H9 (cell line): ENCODE measurements at regions not wholly inside any gene's neighbourhood (a gene's known extent, or its start where the extent isn't known, plus 50 kb on each side); places are given as distances from the start of the nearest gene placed in this dataset.

Experiments
- DNase-seq: peaks from one replicate; pipeline ENCODE4 v3.0.0-alpha.2; 2017
- H2AFZ ChIP-seq: one replicate; pipeline ENCODE4 v1.6.1; 2013; ENCODE audit warnings: mild to moderate bottlenecking, low read length, control low read depth, moderate library complexity
- H2AK5ac ChIP-seq: 2 replicates; pipeline ENCODE4 v1.6.1; 2013; ENCODE audit warnings: low read length, control low read depth, mixed read lengths; ENCODE audit not compliant: insufficient read length
- H2BK120ac ChIP-seq: one replicate; pipeline ENCODE4 v1.6.1; 2013; ENCODE audit warnings: low read depth, mild to moderate bottlenecking, low read length, control low read depth, inconsistent platforms; ENCODE audit not compliant: poor library complexity, severe bottlenecking
- H2BK12ac ChIP-seq: 2 replicates; pipeline ENCODE4 v1.6.1; 2013; ENCODE audit warnings: low read length, control low read depth, mixed read lengths, low read depth; ENCODE audit not compliant: insufficient read length
- H2BK15ac ChIP-seq: 2 replicates; pipeline ENCODE4 v1.6.1; 2013; ENCODE audit warnings: low read depth, low read length, control low read depth
- H2BK20ac ChIP-seq: one replicate; pipeline ENCODE4 v1.6.1; 2013; ENCODE audit warnings: low read depth, mild to moderate bottlenecking, low read length, control low read depth, inconsistent platforms; ENCODE audit not compliant: poor library complexity, severe bottlenecking
- H2BK5ac ChIP-seq: 2 replicates; pipeline ENCODE4 v1.6.1; 2013; ENCODE audit warnings: low read length, control low read depth, mixed read lengths; ENCODE audit not compliant: insufficient read length
- H3K14ac ChIP-seq: 2 replicates; pipeline ENCODE4 v1.6.1; 2013; ENCODE audit warnings: low read length, control low read depth; ENCODE audit not compliant: insufficient read depth
- H3K18ac ChIP-seq: 2 replicates; pipeline ENCODE4 v1.6.1; 2013; ENCODE audit warnings: low read depth, mild to moderate bottlenecking, mixed read lengths, low read length, control low read depth; ENCODE audit not compliant: insufficient read length
- H3K23ac ChIP-seq: 2 replicates; pipeline ENCODE4 v1.6.1; 2013; ENCODE audit warnings: low read length, control low read depth, mixed read lengths, low read depth; ENCODE audit not compliant: insufficient read length
- H3K23me2 ChIP-seq: 2 replicates; pipeline ENCODE4 v1.6.1; 2013; ENCODE audit warnings: low read depth, mild to moderate bottlenecking, mixed read lengths, low read length, control low read depth; ENCODE audit not compliant: insufficient read length, poor library complexity, severe bottlenecking
- H3K27ac ChIP-seq: 2 replicates; pipeline ENCODE4 v1.5.1; 2013; ENCODE audit warnings: low read length, control low read depth, mixed read lengths, low read depth; ENCODE audit not compliant: insufficient read length
- H3K27me3 ChIP-seq: 2 replicates; pipeline ENCODE4 v1.6.1; 2013; ENCODE audit warnings: low read length, control low read depth, inconsistent platforms; ENCODE audit not compliant: insufficient read depth
- H3K4ac ChIP-seq: 2 replicates; pipeline ENCODE4 v1.6.1; 2013; ENCODE audit warnings: low read depth, mild to moderate bottlenecking, control low read depth, inconsistent platforms, low read length, moderate library complexity
- H3K4me1 ChIP-seq: 2 replicates; pipeline ENCODE4 v1.6.1; 2013; ENCODE audit warnings: low read length, control low read depth, inconsistent platforms; ENCODE audit not compliant: insufficient read depth
- H3K4me2 ChIP-seq: 2 replicates; pipeline ENCODE4 v1.6.1; 2013; ENCODE audit warnings: low read length, control low read depth, mixed read lengths; ENCODE audit not compliant: insufficient read length, insufficient read depth
- H3K56ac ChIP-seq: 2 replicates; pipeline ENCODE4 v1.6.1; 2013; ENCODE audit warnings: low read depth, mild to moderate bottlenecking, mixed read lengths, low read length, control low read depth; ENCODE audit not compliant: insufficient read length
- H3K79me1 ChIP-seq: 2 replicates; pipeline ENCODE4 v1.6.1; 2013; ENCODE audit warnings: low read depth, mild to moderate bottlenecking, moderate library complexity, low read length, control low read depth, inconsistent platforms; ENCODE audit not compliant: insufficient read depth, poor library complexity, severe bottlenecking
- H3K79me2 ChIP-seq: 2 replicates; pipeline ENCODE4 v1.6.1; 2013; ENCODE audit warnings: low read length, control low read depth, inconsistent platforms; ENCODE audit not compliant: insufficient read depth
- H3K9ac ChIP-seq: 2 replicates; pipeline ENCODE4 v1.6.1; 2013; ENCODE audit warnings: low read length, control low read depth, mixed read lengths; ENCODE audit not compliant: insufficient read length; ENCODE audit errors: extremely low read depth
- H3K9me3 ChIP-seq: one replicate; pipeline ENCODE4 v1.6.1; 2013; ENCODE audit warnings: low read depth, low read length, inconsistent platforms; ENCODE audit not compliant: control insufficient read depth
- H3T11ph ChIP-seq: one replicate; pipeline ENCODE4 v1.6.1; 2013; ENCODE audit warnings: mild to moderate bottlenecking, low read length, control low read depth, inconsistent platforms
- H4K20me1 ChIP-seq: one replicate; pipeline ENCODE4 v1.6.1; 2013; ENCODE audit not compliant: control insufficient read depth, insufficient read length, insufficient read depth
- H4K5ac ChIP-seq: 2 replicates; pipeline ENCODE4 v1.6.1; 2013; ENCODE audit warnings: low read depth, mild to moderate bottlenecking, mixed read lengths, low read length, control low read depth; ENCODE audit not compliant: insufficient read length
- H4K8ac ChIP-seq: replicated peaks from 2 replicates; pipeline ENCODE4 v1.6.1; 2013; ENCODE audit warnings: low read length, control low read depth, mixed read lengths, low read depth; ENCODE audit not compliant: insufficient read length
- H4K91ac ChIP-seq: 2 replicates; pipeline ENCODE4 v1.6.1; 2013; ENCODE audit warnings: low read depth, mild to moderate bottlenecking, moderate library complexity, mixed read lengths, low read length, control low read depth; ENCODE audit not compliant: insufficient read length
- H3K27ac Mint-ChIP-seq, 3 experiments: 2 replicates in 2 of 3; 3 replicates in 1 of 3; pipeline ENCODE4 v1.8.0; 2020 to 2021; ENCODE audit warnings: mixed read lengths in 3 of 3, mild to moderate bottlenecking in 1 of 3, moderate library complexity in 1 of 3
- H3K27me3 Mint-ChIP-seq: 2 replicates; pipeline ENCODE4 v1.8.0; 2021; ENCODE audit warnings: low read depth, mild to moderate bottlenecking, moderate library complexity, mixed read lengths
- H3K36me3 Mint-ChIP-seq, 3 experiments: 2 replicates in 2 of 3; 3 replicates in 1 of 3; pipeline ENCODE4 v1.8.0; 2020 to 2021; ENCODE audit warnings: low read depth in 3 of 3, mixed read lengths in 3 of 3; ENCODE audit not compliant: insufficient read depth in 1 of 3
- H3K4me1 Mint-ChIP-seq, 2 experiments: 2 replicates each; pipeline ENCODE4 v1.8.0; 2020; ENCODE audit warnings: mixed read lengths in 2 of 2
- H3K4me3 Mint-ChIP-seq, 2 experiments: 2 replicates in 1 of 2; 3 replicates in 1 of 2; pipeline ENCODE4 v1.8.0; 2020 to 2021; ENCODE audit warnings: mild to moderate bottlenecking in 2 of 2, mixed read lengths in 2 of 2, moderate library complexity in 1 of 2
- H3K9me3 Mint-ChIP-seq, 2 experiments: 2 replicates in 1 of 2; 3 replicates in 1 of 2; pipeline ENCODE4 v1.8.0; 2020; ENCODE audit warnings: mild to moderate bottlenecking in 2 of 2, mixed read lengths in 2 of 2, moderate library complexity in 1 of 2
- TF ChIP-seq, protein P1 (sequence below): fragments of 200-600 bp; sonication (generic); conservative IDR thresholded peaks from 3 replicates; pipeline ENCODE4 v1.8.0; 2021; ENCODE audit warnings: antibody characterized with exemption, mild to moderate bottlenecking

DNA sequence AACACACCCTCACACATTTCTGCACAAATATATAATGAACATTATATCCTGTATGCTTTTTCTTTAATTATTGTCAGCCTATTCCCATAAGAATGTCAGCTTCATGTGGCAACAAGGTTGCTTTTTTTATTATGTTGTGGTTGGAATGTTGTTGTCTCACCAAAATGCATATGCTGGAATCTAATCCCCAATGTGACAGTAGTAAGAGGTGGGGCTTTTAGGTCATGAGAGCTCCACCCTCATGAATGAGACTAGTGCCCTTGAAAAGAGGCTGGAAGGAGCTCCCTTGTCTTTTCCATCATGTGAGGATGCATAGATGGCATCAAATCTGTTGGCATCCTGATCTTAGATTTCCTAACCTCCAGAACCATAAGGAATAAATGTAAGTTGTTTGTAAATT, 131.3 kb upstream of the IRX6 start:
- H2AK5ac ChIP-seq, result no peak overlapping the region
- TF ChIP-seq, protein P1, sequence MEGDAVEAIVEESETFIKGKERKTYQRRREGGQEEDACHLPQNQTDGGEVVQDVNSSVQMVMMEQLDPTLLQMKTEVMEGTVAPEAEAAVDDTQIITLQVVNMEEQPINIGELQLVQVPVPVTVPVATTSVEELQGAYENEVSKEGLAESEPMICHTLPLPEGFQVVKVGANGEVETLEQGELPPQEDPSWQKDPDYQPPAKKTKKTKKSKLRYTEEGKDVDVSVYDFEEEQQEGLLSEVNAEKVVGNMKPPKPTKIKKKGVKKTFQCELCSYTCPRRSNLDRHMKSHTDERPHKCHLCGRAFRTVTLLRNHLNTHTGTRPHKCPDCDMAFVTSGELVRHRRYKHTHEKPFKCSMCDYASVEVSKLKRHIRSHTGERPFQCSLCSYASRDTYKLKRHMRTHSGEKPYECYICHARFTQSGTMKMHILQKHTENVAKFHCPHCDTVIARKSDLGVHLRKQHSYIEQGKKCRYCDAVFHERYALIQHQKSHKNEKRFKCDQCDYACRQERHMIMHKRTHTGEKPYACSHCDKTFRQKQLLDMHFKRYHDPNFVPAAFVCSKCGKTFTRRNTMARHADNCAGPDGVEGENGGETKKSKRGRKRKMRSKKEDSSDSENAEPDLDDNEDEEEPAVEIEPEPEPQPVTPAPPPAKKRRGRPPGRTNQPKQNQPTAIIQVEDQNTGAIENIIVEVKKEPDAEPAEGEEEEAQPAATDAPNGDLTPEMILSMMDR, result no peak
- no peak overlapping the region for H2AFZ ChIP-seq
- H4K20me1 ChIP-seq, result no peaks in the 10 kb centered on the region
- no peak overlapping the region for H3T11ph ChIP-seq
- Mint-ChIP-seq H3K4me1 (peaks cover 31 to 38% of the 10 kb centered on the region in 2 experiments), H3K4me3 (no peak overlapping the region), H3K36me3 (peaks cover 2 to 29% (median 14%) of the 10 kb centered on the region in 3 experiments; a peak in 5 of 7 replicates), H3K27ac (peak overlapping the region in 1 of 3 experiments; percentile 67; a peak in 1 of 7 replicates), H3K27me3 (peaks cover 7% of the 10 kb centered on the region), H3K9me3 (peaks cover 17 to 21% of the 10 kb centered on the region in 2 experiments)
- no peak overlapping the region for H3K4me2 ChIP-seq
- no peaks in the 10 kb centered on the region for H3K79me1 ChIP-seq
- no peak overlapping the region for H2BK5ac ChIP-seq
- H3K18ac ChIP-seq, result no peak overlapping the region
- H2BK20ac ChIP-seq, result no peak overlapping the region
- no peak overlapping the region for H3K27ac ChIP-seq
- H3K79me2 ChIP-seq, result no peaks in the 10 kb centered on the region
- H3K14ac ChIP-seq, result no peak overlapping the region
- H3K27me3 ChIP-seq, result no peaks in the 10 kb centered on the region
- DNase-seq, result no peak
- H3K56ac ChIP-seq, result no peak overlapping the region
- H4K5ac ChIP-seq, result no peak overlapping the region
- no peak overlapping the region for H3K9ac ChIP-seq
- H3K23ac ChIP-seq, result no peak overlapping the region
- no peak overlapping the region for H4K91ac ChIP-seq
- no peaks in the 10 kb centered on the region for H3K9me3 ChIP-seq
- no peak overlapping the region for H2BK12ac ChIP-seq
- H2BK120ac ChIP-seq, result no peak overlapping the region
- H4K8ac ChIP-seq, result no peak overlapping the region
- no peak overlapping the region for H2BK15ac ChIP-seq
- no peaks in the 10 kb centered on the region for H3K23me2 ChIP-seq
- H3K4ac ChIP-seq, result no peak overlapping the region
- peaks cover 4% of the 10 kb centered on the region; the same call in 1 of the 2 replicates for H3K4me1 ChIP-seq
